H1 (cell line): ENCODE measurements at regions not wholly inside any gene's neighbourhood (a gene's known extent, or its start where the extent isn't known, plus 50 kb on each side); places are given as distances from the start of the nearest gene placed in this dataset.

Experiments
- BRCA1 ChIP-seq: IDR thresholded peaks from 2 replicates; pipeline ENCODE4 v1.6.1; 2012; ENCODE audit warnings: low read depth, low read length, improper control_type of control experiment
- CEBPB ChIP-seq: IDR thresholded peaks from 2 replicates; pipeline ENCODE4 v1.6.1; 2012; ENCODE audit warnings: low read depth, low read length
- CTCF ChIP-seq, 3 experiments: IDR thresholded peaks; 1 replicate in 2 of 3; 2 replicates in 1 of 3; pipeline versions ENCODE4 v1.5.1 to v1.6.1; 2011; ENCODE audit warnings: low read length in 3 of 3, mild to moderate bottlenecking in 3 of 3, inconsistent platforms in 2 of 3, low read depth in 1 of 3, moderate library complexity in 1 of 3; ENCODE audit not compliant: insufficient read depth in 1 of 3; ENCODE audit errors: control extremely low read depth in 1 of 3
- GABPA ChIP-seq: IDR thresholded peaks from 2 replicates; pipeline ENCODE4 v1.6.1; 2011; ENCODE audit warnings: mild to moderate bottlenecking, low read length, moderate library complexity, borderline replicate concordance; ENCODE audit not compliant: insufficient read depth
- HDAC2 ChIP-seq, 2 experiments: fragments of 300-600 bp in 1 of 2; sonication (generic) in 1 of 2; IDR thresholded peaks; 2 replicates each; pipeline ENCODE4 v1.6.1; 2011 to 2012; ENCODE audit warnings: low read depth in 2 of 2, low read length in 2 of 2, mild to moderate bottlenecking in 2 of 2, moderate library complexity in 2 of 2, borderline replicate concordance in 1 of 2, inconsistent platforms in 1 of 2
- KDM1A ChIP-seq: fragments of 200-600, 300-600 bp; sonication (generic); IDR thresholded peaks from 2 replicates; pipeline ENCODE4 v1.7.1; 2016; ENCODE audit warnings: mild to moderate bottlenecking, low read length, borderline replicate concordance
- RFX5 ChIP-seq: IDR thresholded peaks from 2 replicates; pipeline ENCODE4 v1.6.1; 2011; ENCODE audit warnings: low read depth, low read length, improper control_type of control experiment, borderline replicate concordance
- SAP30 ChIP-seq: fragments of 300-600 bp; sonication (generic); IDR thresholded peaks from 2 replicates; pipeline ENCODE4 v1.7.1; 2012; ENCODE audit warnings: low read length, moderate library complexity, mild to moderate bottlenecking, inconsistent platforms; ENCODE audit not compliant: insufficient read depth, insufficient replicate concordance
- TAF1 ChIP-seq: IDR thresholded peaks from 2 replicates; pipeline ENCODE4 v1.6.1; 2011; ENCODE audit warnings: mild to moderate bottlenecking, low read depth, low read length
- ZNF274 ChIP-seq: IDR thresholded peaks from 2 replicates; pipeline ENCODE4 v1.7.0; 2012; ENCODE audit warnings: low read length, borderline replicate concordance; ENCODE audit errors: extremely low read depth

GRCh38 chr12:47601071-47601470, 104.8 kb downstream of the RPAP3 start:
- TF ChIP-seq CTCF (IDR thresholded peaks at IDR 0.05; ENCODE audit: control extremely low read depth in 1 of 3, insufficient read depth in 1 of 3, low read depth in 1 of 3, low read length in 3 of 3), result no peak
- no peak for TF ChIP-seq SAP30
- no peak for TF ChIP-seq HDAC2 (IDR thresholded peaks at IDR 0.05; ENCODE audit: borderline replicate concordance in 1 of 2, low read depth in 2 of 2, low read length in 2 of 2)
- TF ChIP-seq ZNF274, result no peak
- no peak for TF ChIP-seq CEBPB
- TF ChIP-seq TAF1, result no peak
- no peak for TF ChIP-seq GABPA
- TF ChIP-seq RFX5, result no peak
- TF ChIP-seq KDM1A, result no peak
- TF ChIP-seq BRCA1, result no peak
